IPS-11a (cell line): ENCODE measurements at regions not wholly inside any gene's neighbourhood (a gene's known extent, or its start where the extent isn't known, plus 50 kb on each side); places are given as distances from the start of the nearest gene placed in this dataset.
"Not testable (repeated sequence)": the region's sequence is repeated elsewhere in the genome, so short reads cannot be mapped to it uniquely, and the experiment has no call there.

Experiments
- H3K4me3 ChIP-seq: one replicate; pipeline ENCODE4 v1.5.1; 2013; ENCODE audit warnings: low read depth, low read length, control low read depth

DNA sequence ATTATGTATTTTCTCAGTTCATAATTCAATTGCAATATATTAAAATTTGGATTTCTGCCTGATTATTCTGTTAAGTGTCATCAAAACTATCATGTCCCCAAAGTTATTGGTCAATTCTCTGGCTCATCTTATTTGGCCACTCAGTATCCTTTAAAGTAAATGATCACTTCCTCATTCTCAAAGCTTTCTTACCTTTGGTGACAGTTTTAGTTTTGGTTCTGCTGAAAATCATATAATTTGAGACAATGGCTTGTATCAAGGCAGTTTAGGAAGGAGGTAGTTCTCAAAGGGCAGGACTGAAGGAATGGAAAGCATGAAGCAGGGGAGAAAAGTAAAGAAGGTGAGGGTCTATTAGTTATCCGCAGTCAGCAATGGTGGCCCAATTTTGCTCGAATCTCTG is 1832.1 kb downstream of the ARAP2 start:
- H3K4me3 ChIP-seq: no peak overlapping the region

DNA sequence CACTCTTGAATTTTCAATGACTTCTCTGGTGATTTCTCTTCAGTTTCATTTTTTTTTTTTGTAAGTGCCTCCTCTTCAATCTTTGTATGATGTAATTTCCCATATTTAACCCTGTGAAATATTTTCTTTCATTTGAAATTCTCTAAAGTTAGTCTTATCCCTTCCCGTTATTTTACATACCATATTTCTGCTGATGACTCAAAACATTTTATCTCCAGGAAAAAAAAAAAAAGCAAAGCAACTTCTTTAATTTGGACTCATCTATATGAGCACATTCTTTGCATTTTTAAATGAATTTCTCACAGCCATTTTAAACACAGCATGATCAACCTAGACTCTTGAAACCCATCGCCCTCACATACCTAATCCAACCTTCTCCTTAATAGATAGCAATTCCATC is 1831.4 kb downstream of the ARAP2 start:
- no peak overlapping the region for H3K4me3 ChIP-seq

GRCh38 chr4:34417160-34417559 is 1827.2 kb downstream of the ARAP2 start:
- no peak overlapping the region for H3K4me3 ChIP-seq

DNA sequence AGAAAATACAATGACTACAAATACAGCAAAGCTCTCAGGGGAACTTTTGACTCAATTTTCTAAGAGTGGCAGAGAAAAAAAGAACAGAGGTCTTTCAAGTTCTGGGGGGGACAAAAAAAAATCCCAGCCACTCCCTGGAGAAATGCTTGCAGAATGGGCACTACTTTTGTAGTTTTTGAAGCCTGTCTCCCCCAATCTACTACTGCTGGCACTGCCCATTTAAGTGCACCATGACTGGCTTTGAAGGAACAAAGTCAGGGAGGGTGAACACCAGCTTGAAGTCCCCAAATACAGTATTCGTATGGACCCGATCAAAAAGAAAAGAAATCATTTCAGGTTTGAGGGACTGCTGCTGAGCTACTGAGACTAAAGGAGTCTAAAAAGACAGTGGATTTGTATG is 1824.4 kb downstream of the ARAP2 start:
- H3K4me3 ChIP-seq: no peak overlapping the region

- no peak overlapping the region for H3K4me3 ChIP-seq
Observed at GRCh38 chr4:34422472-34423175, 1821.7 kb downstream of the ARAP2 start.

GRCh38 chr4:34432706-34433105 is 1811.6 kb downstream of the ARAP2 start:
- no peak overlapping the region for H3K4me3 ChIP-seq

DNA sequence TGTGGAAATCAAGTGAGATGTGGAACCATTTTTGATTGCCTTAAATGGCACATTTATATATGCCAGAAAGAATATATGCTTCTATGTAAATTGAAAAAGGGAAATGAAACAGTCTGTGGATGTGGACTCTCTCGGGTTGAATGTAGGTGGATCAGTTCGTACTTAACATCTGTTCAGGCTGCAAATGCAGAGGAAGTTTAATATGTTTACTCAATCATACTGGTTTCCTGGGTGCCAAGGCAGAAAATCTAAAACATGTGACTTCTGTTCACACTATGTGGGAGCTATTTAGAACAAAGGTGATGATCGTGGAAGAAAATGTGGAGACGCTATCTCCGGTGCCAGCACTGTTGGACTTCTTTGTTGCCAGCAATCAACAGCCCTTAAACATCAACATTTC is 1809.9 kb downstream of the ARAP2 start:
- not testable (repeated sequence) for H3K4me3 ChIP-seq

DNA sequence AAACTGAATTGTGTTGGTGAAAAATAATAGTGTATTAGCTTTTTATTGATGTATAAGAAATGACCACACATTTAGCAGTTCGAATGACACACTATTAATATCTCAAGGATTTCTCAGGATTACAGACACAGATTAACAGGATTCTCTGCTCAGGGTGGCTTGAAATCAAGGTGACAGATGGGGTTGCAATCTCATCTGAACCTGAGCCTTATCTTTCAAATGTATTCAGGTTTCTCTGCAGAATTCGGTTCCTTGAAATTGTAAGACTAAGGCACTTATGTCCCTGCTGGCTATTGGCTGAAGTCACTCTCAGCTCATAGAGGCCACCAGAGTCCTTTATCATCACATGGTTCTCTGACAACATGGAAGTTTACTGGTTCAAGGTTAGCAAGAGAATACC is 1780.1 kb downstream of the ARAP2 start:
- no peak overlapping the region for H3K4me3 ChIP-seq

GRCh38 chr4:34466411-34466810 is 1777.9 kb downstream of the ARAP2 start:
- no peak overlapping the region for H3K4me3 ChIP-seq

DNA sequence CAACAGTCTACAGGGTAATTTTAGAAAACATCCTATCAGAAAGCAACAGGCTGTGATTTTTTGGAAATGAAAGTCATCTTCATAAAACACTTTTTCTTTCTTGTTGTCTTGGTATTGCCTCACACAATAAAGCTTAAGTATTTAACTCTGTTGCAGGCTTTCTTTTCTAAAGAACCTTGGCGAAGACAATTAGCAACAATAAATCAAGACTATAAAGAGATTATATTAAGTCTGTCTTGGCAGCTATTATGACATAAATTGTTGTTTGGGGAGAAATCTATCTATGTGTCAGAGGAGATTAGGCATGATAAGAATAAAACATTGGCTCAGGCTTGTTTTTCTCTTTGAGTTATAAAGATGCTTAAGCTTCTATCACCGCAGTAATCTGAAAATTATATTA is 1774.8 kb downstream of the ARAP2 start:
- H3K4me3 ChIP-seq: no peak overlapping the region

- H3K4me3 ChIP-seq: no peak overlapping the region
Observed at GRCh38 chr4:34485252-34485651, 1759.1 kb downstream of the ARAP2 start.

DNA sequence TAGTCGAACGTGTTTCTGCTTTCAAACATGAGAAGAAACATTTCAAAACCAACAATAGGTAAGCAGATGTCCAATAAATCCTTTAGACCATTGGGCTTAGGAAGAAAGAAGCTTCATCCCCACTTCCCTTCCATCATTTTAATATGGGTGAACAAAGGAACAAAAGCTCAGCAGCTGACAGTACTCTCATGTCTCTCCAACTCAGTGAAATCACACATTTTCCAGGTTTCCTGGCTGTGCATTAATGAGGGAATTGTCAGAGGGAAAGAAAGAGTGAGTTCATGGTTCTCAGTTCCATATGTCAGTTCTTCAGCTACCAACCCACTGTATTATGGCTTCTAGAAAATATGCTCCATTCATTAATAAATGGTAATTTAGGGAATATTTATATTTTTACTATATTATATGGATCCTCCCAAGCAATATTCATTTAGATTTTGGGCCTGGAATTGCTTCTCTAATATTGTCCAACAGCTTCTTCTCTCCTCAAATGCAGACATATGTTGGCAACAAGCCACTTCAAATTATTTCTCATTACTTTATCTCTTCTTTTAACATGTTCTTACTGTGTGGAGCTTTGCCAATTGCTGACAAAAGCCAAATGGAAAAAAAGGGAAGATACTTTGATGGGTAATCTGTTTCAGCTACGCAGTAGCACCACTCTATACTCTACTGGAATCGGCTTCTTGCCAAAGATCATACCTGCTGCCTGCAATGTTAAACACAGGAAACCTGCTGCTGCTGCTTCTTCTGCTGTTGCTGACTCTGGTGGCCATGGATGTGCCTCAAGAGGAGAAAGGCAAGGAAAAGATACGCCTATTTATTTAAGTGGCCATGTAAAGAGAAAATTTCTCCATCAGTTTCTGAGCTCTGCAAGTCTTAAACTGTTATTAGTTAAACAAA is 1757.6 kb downstream of the ARAP2 start:
- H3K4me3 ChIP-seq: no peak overlapping the region

DNA sequence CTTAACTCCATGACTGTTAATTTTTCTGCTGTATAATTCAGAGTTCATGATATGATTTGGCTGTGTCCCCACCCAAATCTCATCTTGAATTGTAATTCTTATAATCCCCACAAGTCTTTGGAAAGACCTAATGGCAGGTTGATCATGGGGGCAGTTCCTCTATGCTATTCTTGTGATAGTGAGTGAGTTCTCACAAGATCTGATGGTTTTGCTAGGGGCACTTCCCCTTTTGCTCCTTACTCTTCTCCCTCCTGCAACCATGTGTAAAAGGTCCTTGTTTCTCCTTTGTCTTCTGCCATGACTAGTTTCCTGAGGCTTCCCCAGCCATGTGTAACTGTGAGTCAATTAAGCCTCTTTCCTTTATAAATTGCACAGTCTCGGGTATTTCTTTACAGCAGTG is 1751.9 kb downstream of the ARAP2 start:
- no peak overlapping the region for H3K4me3 ChIP-seq

- no peak overlapping the region for H3K4me3 ChIP-seq
Observed at GRCh38 chr4:34502086-34502485, 1742.2 kb downstream of the ARAP2 start.

GRCh38 chr4:34504731-34505130 is 1739.6 kb downstream of the ARAP2 start:
- H3K4me3 ChIP-seq: not testable (repeated sequence)

DNA sequence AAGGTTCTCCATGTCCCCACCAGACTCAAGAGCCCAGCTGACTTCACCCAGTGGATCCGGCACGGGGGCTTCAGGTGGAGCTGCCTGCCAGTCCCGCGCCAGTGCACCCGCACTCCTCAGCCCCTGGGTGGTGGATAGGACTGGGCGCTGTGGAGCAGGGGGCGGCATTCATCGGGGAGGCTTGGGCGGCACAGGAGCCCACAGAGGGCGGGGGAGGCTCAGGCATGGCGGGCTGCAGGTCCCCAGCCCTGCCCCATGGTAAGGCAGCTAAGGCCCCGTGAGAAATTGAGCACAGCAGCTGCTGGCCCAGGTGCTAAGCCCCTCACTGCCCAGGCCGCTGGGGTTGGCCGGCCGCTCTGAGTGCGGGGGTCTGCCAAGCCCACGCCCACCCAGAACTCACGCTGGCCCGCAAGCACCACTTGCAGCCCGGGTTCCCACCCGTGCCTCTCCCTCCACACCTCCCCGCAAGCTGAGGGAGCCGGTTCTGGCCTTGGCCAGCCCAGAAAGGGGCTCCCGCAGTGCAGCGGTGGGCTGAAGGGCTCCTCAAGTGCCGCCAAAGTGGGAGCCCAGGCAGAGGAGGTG is 1737.7 kb downstream of the ARAP2 start:
- not testable (repeated sequence) for H3K4me3 ChIP-seq

- H3K4me3 ChIP-seq: no peak overlapping the region
Observed at GRCh38 chr4:34512616-34513015, 1731.7 kb downstream of the ARAP2 start.

GRCh38 chr4:34516524-34516923 is 1727.8 kb downstream of the ARAP2 start:
- H3K4me3 ChIP-seq: no peak overlapping the region

- H3K4me3 ChIP-seq: no peak overlapping the region
Observed at GRCh38 chr4:34534916-34535315, 1709.4 kb downstream of the ARAP2 start.

- H3K4me3 ChIP-seq: no peak overlapping the region
Observed at GRCh38 chr4:34566091-34566490, 1678.2 kb downstream of the ARAP2 start.

GRCh38 chr4:34572026-34572425 is 1672.3 kb downstream of the ARAP2 start:
- H3K4me3 ChIP-seq: no peak overlapping the region

GRCh38 chr4:34615315-34615714 is 1629.0 kb downstream of the ARAP2 start:
- H3K4me3 ChIP-seq: no peak overlapping the region
